SK-N-SH (cell line): ENCODE measurements at regions not wholly inside any gene's neighbourhood (a gene's known extent, or its start where the extent isn't known, plus 50 kb on each side); places are given as distances from the start of the nearest gene placed in this dataset.

Source experiments
- CTCF ChIA-PET: fragments of 300-600, 350-600 bp; formaldehyde crosslinking; extraction: SDS; loops from one replicate; lab custom pipeline; 2021; lab: Yijun Ruan, JAX
- POLR2A ChIA-PET: fragments of 350-600 bp; sonication (Branson Sonifier 250); formaldehyde crosslinking; extraction: SDS; loops from one replicate; lab custom pipeline; 2020; ENCODE audit warnings: antibody characterized with exemption, inconsistent platforms; lab: Yijun Ruan, JAX
- DNase-seq: peaks from one replicate; pipeline ENCODE4 v3.0.0; 2012
- H2AFZ ChIP-seq: fragments of 200-600 bp; sonication (generic); 2 replicates; pipeline ENCODE4 v1.8.1; 2016; ENCODE audit warnings: antibody characterized with exemption, mild to moderate bottlenecking, low read depth
- H3F3A ChIP-seq: fragments of 200-600 bp; sonication (generic); replicated peaks from 2 replicates; pipeline ENCODE3; 2016; ENCODE audit warnings: antibody characterized with exemption, mild to moderate bottlenecking; ENCODE audit not compliant: insufficient read depth
- H3K27ac ChIP-seq, 2 experiments: fragments of 200-500 bp in 1 of 2; fragments of 200-600 bp in 1 of 2; sonication (Bioruptor generic) in 1 of 2; sonication (generic), shearing (Covaris generic) in 1 of 2; 2 replicates each; pipeline versions ENCODE4 v1.5.1 to v1.6.1; 2014 to 2016; ENCODE audit warnings: low read depth in 2 of 2, inconsistent platforms in 1 of 2, low read length in 1 of 2, mild to moderate bottlenecking in 1 of 2, mixed read lengths in 1 of 2
- H3K27me3 ChIP-seq: fragments of 200-600 bp; sonication (generic), shearing (Covaris generic); 2 replicates; pipeline ENCODE4 v1.6.1; 2016; ENCODE audit warnings: mixed run types; ENCODE audit not compliant: insufficient read depth
- H3K36me3 ChIP-seq, 2 experiments: fragments of 200-500 bp in 1 of 2; fragments of 200-600 bp in 1 of 2; sonication (Bioruptor generic) in 1 of 2; sonication (generic) in 1 of 2; replicated peaks in 1 of 2; 2 replicates each; pipeline versions ENCODE3 to v1.5.1; 2014 to 2016; ENCODE audit warnings: low read length in 1 of 2, mild to moderate bottlenecking in 1 of 2; ENCODE audit not compliant: insufficient read depth in 2 of 2, control insufficient read depth in 1 of 2
- H3K4me1 ChIP-seq, 2 experiments: fragments of 200-500 bp in 1 of 2; fragments of 200-600 bp in 1 of 2; sonication (Bioruptor generic) in 1 of 2; sonication (generic), shearing (Covaris generic) in 1 of 2; 2 replicates each; pipeline versions ENCODE4 v1.5.1 to v1.6.1; 2014 to 2016; ENCODE audit warnings: low read depth in 1 of 2, low read length in 1 of 2, mixed run types in 1 of 2; ENCODE audit not compliant: insufficient read depth in 2 of 2, control insufficient read depth in 1 of 2
- H3K4me2 ChIP-seq: fragments of 200-600 bp; sonication (generic), shearing (Covaris generic); 2 replicates; pipeline ENCODE4 v1.6.1; 2017; ENCODE audit warnings: mixed run types
- H3K4me3 ChIP-seq, 2 experiments: fragments of 200-500 bp in 1 of 2; fragments of 200-600 bp in 1 of 2; sonication (Bioruptor generic) in 1 of 2; sonication (generic), shearing (Covaris generic) in 1 of 2; 2 replicates each; pipeline versions ENCODE4 v1.5.1 to v1.8.1; 2014 to 2016; ENCODE audit warnings: low read depth in 2 of 2, inconsistent platforms in 1 of 2, low read length in 1 of 2, mild to moderate bottlenecking in 1 of 2, mixed read lengths in 1 of 2, moderate library complexity in 1 of 2
- H3K79me2 ChIP-seq: fragments of 200-600 bp; sonication (generic); 2 replicates; pipeline ENCODE4 v1.8.1; 2017; ENCODE audit warnings: mild to moderate bottlenecking; ENCODE audit not compliant: insufficient read depth
- H3K9ac ChIP-seq: fragments of 200-600 bp; sonication (generic); 2 replicates; pipeline ENCODE4 v1.6.1; 2017; ENCODE audit warnings: mixed run types
- H3K9me2 ChIP-seq: fragments of 200-600 bp; sonication (generic); 2 replicates; pipeline ENCODE4 v1.6.1; 2017; ENCODE audit warnings: mixed run types
- H3K9me3 ChIP-seq: fragments of 200-600 bp; sonication (generic); 2 replicates; pipeline ENCODE4 v1.6.1; 2017; ENCODE audit warnings: mixed run types, mild to moderate bottlenecking, moderate library complexity
- H4K20me1 ChIP-seq: fragments of 200-600 bp; sonication (generic); 2 replicates; pipeline ENCODE4 v1.6.1; 2017; ENCODE audit warnings: mild to moderate bottlenecking, mixed run types; ENCODE audit not compliant: insufficient read depth
- CHD2 ChIP-seq: fragments of 150-350 bp; IDR thresholded peaks from 2 replicates; pipeline ENCODE4 v1.6.1; 2018; ENCODE audit warnings: low read length; ENCODE audit not compliant: partially characterized antibody
- ELF1 ChIP-seq: IDR thresholded peaks from 2 replicates; pipeline ENCODE4 v1.4.0; 2012
- FOXJ3 ChIP-seq: sonication (generic); formaldehyde crosslinking; IDR thresholded peaks from 2 replicates; pipeline ENCODE4 v1.5.1; 2020; ENCODE audit warnings: mild to moderate bottlenecking, missing genetic modification reagents
- JUND ChIP-seq: IDR thresholded peaks from 2 replicates; pipeline ENCODE4 v1.4.0; 2012
- MEF2A ChIP-seq: IDR thresholded peaks from 2 replicates; pipeline ENCODE4 v1.4.0; 2012; ENCODE audit warnings: low read depth, borderline replicate concordance
- NRF1 ChIP-seq: IDR thresholded peaks from 2 replicates; pipeline ENCODE4 v1.6.1; 2012; ENCODE audit warnings: low read depth, mild to moderate bottlenecking, low read length
- POLR2AphosphoS5 ChIP-seq: IDR thresholded peaks from 2 replicates; pipeline ENCODE4 v1.6.1; 2012; ENCODE audit warnings: low read depth, low read length
- RCOR1 ChIP-seq: fragments of 150-350 bp; IDR thresholded peaks from 2 replicates; pipeline ENCODE4 v1.6.1; 2017; ENCODE audit warnings: antibody characterized with exemption, low read length
- RFX5 ChIP-seq: IDR thresholded peaks from 2 replicates; pipeline ENCODE4 v1.6.1; 2012; ENCODE audit warnings: mild to moderate bottlenecking, improper control_type of control experiment, low read length
- RXRA ChIP-seq: IDR thresholded peaks from 2 replicates; pipeline ENCODE4 v1.4.0; 2012; ENCODE audit warnings: low read depth, mild to moderate bottlenecking, borderline replicate concordance
- SMC3 ChIP-seq: IDR thresholded peaks from 2 replicates; pipeline ENCODE4 v1.6.1; 2012; ENCODE audit warnings: low read depth, low read length, improper control_type of control experiment
- TCF12 ChIP-seq: IDR thresholded peaks from 2 replicates; pipeline ENCODE4 v1.4.0; 2012
- TEAD4 ChIP-seq: IDR thresholded peaks from 2 replicates; pipeline ENCODE4 v1.4.0; 2012; ENCODE audit warnings: mild to moderate bottlenecking, borderline replicate concordance; ENCODE audit not compliant: insufficient read depth
- USF1 ChIP-seq: IDR thresholded peaks from 2 replicates; pipeline ENCODE4 v1.4.0; 2012; ENCODE audit warnings: low read depth, borderline replicate concordance
- USF2 ChIP-seq: fragments of 150-350 bp; IDR thresholded peaks from 2 replicates; pipeline ENCODE4 v1.6.1; 2017; ENCODE audit warnings: antibody characterized with exemption, low read length, low read depth, borderline replicate concordance
- YY1 ChIP-seq: IDR thresholded peaks from 2 replicates; pipeline ENCODE4 v1.4.0; 2012; ENCODE audit warnings: low read depth, mild to moderate bottlenecking
- ZBTB33 ChIP-seq: IDR thresholded peaks from 2 replicates; pipeline ENCODE4 v1.4.0; 2012; ENCODE audit warnings: low read depth, borderline replicate concordance
- WGBS: methylation state at CpG from one replicate; pipeline ENCODE4 v1.1.6; 2017; ENCODE audit warnings: low lambda C conversion rate; 5-methylcytosine and 5-hydroxymethylcytosine counted together
- TF ChIP-seq, protein P1 (sequence below): IDR thresholded peaks from 2 replicates; pipeline ENCODE4; 2012
- TF ChIP-seq, protein P2 (sequence below): IDR thresholded peaks from 2 replicates; pipeline ENCODE4 v1.4.0; 2012; ENCODE audit warnings: low read depth
- TF ChIP-seq, protein P3 (sequence below): fragments of 150-350 bp; IDR thresholded peaks from 2 replicates; pipeline ENCODE4 v1.6.1; 2016; ENCODE audit warnings: mild to moderate bottlenecking, low read depth, low read length

DNA sequence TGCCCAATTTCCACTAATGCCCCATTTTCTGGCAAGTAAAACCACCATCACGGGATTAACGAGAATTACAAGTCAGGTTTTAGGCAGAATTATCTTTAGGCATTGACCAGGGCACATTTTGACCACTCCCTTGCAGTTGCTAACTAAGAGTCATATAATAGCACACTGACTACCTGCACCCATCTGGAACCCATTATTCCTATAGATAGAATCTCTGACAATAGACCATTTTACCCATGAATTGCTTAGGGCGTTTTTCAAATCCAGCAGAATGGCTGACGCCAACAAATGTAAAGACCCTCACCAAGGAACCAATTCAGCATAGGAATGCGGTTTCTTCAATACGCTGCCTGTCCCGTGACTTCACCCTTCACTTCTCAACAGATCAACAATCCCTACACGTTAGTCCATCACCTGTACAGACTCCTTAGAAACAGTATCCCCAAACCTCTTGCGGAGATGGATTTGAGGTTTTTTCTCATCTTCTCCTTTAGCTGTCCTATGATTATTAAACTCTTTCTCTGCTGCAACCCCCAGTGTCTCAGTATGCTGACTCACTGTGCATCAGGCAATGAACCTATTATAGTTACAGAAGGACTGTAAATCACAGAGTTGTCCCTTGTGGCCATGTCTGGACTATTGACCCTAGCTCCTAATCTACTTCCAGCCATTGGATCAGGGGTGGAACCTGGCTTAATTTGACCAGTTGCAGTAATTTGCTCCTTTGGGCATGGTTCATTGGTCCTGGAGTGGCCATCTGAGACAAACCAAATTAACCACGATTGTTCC lies 177.3 kb upstream of the PLXNC1 start:
- Histone ChIP-seq H3K27ac (no peak overlapping the region), H3F3A (no peaks in the 10 kb centered on the region), H3K4me2 (no peak overlapping the region), H3K79me2 (no peaks in the 10 kb centered on the region), H3K27me3 (no peaks in the 10 kb centered on the region), H3K36me3 (no peaks in the 10 kb centered on the region), H3K4me3 (no peak overlapping the region), H2AFZ (no peak overlapping the region), H4K20me1 (no peaks in the 10 kb centered on the region), H3K9me3 (no peaks in the 10 kb centered on the region), H3K9me2 (no peaks in the 10 kb centered on the region), H3K9ac (no peak overlapping the region), H3K4me1 (no peaks in the 10 kb centered on the region)
- POLR2A ChIA-PET = no interaction called here
- 81% methylated on average over 10 of the region's 10 CpGs for WGBS
- peak; percentile 20 for DNase-seq
- CTCF ChIA-PET = interaction anchor here (1.2 kb wide), 1 partner anchor 131 kb away, joined by 4 read pairs; no protein-coding TSS in a partner anchor
- TF ChIP-seq TCF12 = no peak
- no peak for TF ChIP-seq RFX5
- no peak for TF ChIP-seq NRF1
- no peak for TF ChIP-seq TEAD4
- TF ChIP-seq CHD2 = no peak
- no peak for TF ChIP-seq FOXJ3
- TF ChIP-seq, protein P1, sequence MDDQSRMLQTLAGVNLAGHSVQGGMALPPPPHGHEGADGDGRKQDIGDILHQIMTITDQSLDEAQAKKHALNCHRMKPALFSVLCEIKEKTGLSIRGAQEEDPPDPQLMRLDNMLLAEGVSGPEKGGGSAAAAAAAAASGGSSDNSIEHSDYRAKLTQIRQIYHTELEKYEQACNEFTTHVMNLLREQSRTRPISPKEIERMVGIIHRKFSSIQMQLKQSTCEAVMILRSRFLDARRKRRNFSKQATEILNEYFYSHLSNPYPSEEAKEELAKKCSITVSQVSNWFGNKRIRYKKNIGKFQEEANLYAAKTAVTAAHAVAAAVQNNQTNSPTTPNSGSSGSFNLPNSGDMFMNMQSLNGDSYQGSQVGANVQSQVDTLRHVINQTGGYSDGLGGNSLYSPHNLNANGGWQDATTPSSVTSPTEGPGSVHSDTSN = no peak
- no peak for TF ChIP-seq ELF1
- no peak for TF ChIP-seq JUND
- TF ChIP-seq, protein P2, sequence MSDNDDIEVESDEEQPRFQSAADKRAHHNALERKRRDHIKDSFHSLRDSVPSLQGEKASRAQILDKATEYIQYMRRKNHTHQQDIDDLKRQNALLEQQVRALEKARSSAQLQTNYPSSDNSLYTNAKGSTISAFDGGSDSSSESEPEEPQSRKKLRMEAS = no peak
- no peak for TF ChIP-seq RCOR1
- no peak for TF ChIP-seq MEF2A
- no peak for TF ChIP-seq POLR2AphosphoS5
- no peak for TF ChIP-seq ZBTB33
- TF ChIP-seq USF1 = no peak
- TF ChIP-seq RXRA = no peak
- TF ChIP-seq, protein P3, sequence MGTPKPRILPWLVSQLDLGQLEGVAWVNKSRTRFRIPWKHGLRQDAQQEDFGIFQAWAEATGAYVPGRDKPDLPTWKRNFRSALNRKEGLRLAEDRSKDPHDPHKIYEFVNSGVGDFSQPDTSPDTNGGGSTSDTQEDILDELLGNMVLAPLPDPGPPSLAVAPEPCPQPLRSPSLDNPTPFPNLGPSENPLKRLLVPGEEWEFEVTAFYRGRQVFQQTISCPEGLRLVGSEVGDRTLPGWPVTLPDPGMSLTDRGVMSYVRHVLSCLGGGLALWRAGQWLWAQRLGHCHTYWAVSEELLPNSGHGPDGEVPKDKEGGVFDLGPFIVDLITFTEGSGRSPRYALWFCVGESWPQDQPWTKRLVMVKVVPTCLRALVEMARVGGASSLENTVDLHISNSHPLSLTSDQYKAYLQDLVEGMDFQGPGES = no peak
- no peak for TF ChIP-seq YY1
- no peak for TF ChIP-seq USF2
- no peak for TF ChIP-seq SMC3
